ENCODE measurements at regions not wholly inside any gene's neighbourhood (a gene's known extent, or its start where the extent isn't known, plus 50 kb on each side); places are given as distances from the start of the nearest gene placed in this dataset.
"Not testable (repeated sequence)": the region's sequence is repeated elsewhere in the genome, so short reads cannot be mapped to it uniquely, and the experiment has no call there.

GRCh38 chr1:104263110-104263509 is 513.4 kb downstream of the AMY1C start:
- TF ChIP-seq, protein P1, sequence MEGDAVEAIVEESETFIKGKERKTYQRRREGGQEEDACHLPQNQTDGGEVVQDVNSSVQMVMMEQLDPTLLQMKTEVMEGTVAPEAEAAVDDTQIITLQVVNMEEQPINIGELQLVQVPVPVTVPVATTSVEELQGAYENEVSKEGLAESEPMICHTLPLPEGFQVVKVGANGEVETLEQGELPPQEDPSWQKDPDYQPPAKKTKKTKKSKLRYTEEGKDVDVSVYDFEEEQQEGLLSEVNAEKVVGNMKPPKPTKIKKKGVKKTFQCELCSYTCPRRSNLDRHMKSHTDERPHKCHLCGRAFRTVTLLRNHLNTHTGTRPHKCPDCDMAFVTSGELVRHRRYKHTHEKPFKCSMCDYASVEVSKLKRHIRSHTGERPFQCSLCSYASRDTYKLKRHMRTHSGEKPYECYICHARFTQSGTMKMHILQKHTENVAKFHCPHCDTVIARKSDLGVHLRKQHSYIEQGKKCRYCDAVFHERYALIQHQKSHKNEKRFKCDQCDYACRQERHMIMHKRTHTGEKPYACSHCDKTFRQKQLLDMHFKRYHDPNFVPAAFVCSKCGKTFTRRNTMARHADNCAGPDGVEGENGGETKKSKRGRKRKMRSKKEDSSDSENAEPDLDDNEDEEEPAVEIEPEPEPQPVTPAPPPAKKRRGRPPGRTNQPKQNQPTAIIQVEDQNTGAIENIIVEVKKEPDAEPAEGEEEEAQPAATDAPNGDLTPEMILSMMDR (IDR thresholded peaks at IDR 0.05; ENCODE audit: poor library complexity) = peak; percentile 3
- TF ChIP-seq EZH2 (IDR thresholded peaks at IDR 0.05; ENCODE audit: borderline replicate concordance); EZH2phosphoT487 (IDR thresholded peaks at IDR 0.05; ENCODE audit: low read depth, severe bottlenecking, unreplicated experiment): not testable (repeated sequence)
